T-helper 2 cell (primary cell): ENCODE measurements at regions not wholly inside any gene's neighbourhood (a gene's known extent, or its start where the extent isn't known, plus 50 kb on each side); places are given as distances from the start of the nearest gene placed in this dataset.
A peak's percentile ranks its signal among the peaks of the same experiment; 100 is the strongest.
"Not testable (repeated sequence)": the region's sequence is repeated elsewhere in the genome, so short reads cannot be mapped to it uniquely, and the experiment has no call there.

Experiments
- DNase-seq, 5 experiments: peaks; one replicate each; pipeline versions ENCODE4 v3.0.0 to v3.0.0-alpha.2; 2012 to 2022

- DNase-seq = not testable (repeated sequence)
Measured at GRCh38 chr17:15802917-15803316, 70.8 kb downstream of the TBC1D26 start.

DNA sequence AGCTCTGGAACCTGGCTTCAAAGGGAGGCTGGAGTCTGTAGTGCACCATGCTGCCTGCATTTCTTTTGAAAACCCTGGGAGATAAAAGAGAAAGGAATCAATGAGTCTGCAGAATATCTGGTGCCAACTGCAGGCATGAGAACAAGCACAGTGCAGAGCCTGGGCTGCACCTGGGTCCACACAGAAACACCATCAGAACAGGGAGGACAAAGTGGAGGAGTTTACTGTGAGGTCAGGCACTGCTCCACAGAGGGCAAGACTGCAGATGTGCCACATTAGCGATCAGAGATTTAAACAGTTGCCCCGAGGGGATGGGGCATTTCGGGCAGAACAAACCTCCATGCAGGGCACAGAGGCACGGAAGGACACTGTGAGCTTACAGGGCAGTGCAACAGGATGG is 74.7 kb downstream of the TBC1D26 start:
- not testable (repeated sequence) for DNase-seq

- DNase-seq = not testable (repeated sequence)
Measured at GRCh38 chr17:15813388-15813787, 81.3 kb downstream of the TBC1D26 start.

- not testable (repeated sequence) for DNase-seq
Measured at GRCh38 chr17:15814003-15814402, 81.9 kb downstream of the TBC1D26 start.

GRCh38 chr17:15817861-15818260 is 85.8 kb downstream of the TBC1D26 start:
- DNase-seq = not testable (repeated sequence)

- not testable (repeated sequence) for DNase-seq
Measured at GRCh38 chr17:15822280-15822679, 90.2 kb downstream of the TBC1D26 start.

GRCh38 chr17:15828727-15829314 is 96.7 kb downstream of the TBC1D26 start:
- peak; percentile 18 to 70 (median 46) for DNase-seq

GRCh38 chr17:15830221-15830620 is 98.1 kb downstream of the TBC1D26 start:
- DNase-seq = not testable (repeated sequence)

DNA sequence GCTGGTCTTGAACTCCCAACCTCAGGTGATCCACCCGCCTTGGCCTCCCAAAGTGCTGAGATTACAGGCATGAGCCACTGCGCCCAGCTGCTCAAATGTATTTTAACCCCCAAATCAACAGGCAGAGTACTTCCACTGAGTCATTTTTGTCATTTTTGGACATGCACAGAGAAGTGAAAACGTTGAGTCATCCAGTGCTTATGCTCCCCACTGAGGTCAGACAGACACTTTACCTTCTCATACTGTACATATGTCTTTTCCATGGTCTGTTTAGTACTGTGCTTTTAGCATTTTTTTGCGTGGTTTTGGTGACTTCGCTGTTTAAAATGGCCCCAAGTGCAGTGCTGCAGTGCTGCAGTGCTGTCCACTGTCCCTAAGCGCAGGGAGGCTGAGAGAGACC is 99.1 kb downstream of the TBC1D26 start:
- DNase-seq = peak in 1 of 5 experiments; percentile 87

DNA sequence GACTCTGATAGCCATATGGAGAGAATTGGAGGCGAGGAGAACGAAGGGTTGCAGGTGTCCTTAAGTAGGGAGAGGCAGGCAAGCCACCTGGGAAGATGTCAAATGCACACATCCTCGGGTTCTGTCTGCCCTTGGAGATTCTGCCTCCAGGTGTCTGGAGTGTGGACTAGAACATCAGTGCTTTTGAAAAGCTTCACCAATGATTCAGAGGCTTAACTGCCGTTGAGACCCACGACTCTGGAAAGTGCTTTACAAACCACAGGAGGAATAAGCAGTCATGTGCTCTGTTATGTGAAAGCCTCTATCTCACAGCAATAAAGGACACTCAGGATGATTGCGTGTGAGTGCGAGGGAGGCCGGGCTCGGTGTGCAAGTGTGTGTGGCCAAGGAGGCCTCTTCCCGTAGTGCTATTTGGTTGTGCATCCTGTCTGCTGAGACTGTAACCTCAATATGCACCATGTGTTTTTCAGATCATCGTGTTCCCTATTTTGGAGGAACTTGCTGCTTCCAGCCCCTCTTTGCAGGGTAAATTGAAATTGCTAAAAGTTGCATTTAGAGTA is 100.9 kb downstream of the TBC1D26 start:
- DNase-seq = peak in 1 of 5 experiments; percentile 76

- DNase-seq = not testable (repeated sequence)
Measured at GRCh38 chr17:15833890-15834289, 101.8 kb downstream of the TBC1D26 start.

GRCh38 chr17:15835481-15835880 is 103.4 kb downstream of the TBC1D26 start:
- not testable (repeated sequence) for DNase-seq

GRCh38 chr17:15836249-15836982 is 104.3 kb downstream of the TBC1D26 start:
- not testable (repeated sequence) for DNase-seq

DNA sequence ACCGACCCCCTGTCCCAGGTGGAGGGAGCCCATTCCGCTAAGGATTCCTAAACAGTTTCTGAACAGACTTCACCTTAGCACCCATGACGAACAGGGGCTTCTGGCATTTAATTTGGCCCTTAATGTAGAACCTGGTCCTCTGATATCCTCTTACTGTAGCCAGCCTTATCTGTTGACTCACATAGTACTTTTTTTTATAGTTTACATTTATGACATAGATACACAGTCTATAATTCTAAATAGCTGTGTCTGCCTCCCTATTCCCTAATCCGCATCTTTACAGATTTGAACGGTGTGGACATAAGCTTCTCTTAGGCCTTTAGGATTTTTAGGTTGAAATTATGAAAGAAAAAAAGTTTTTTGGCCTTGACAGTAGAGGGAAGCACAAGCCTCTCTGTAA is 104.9 kb downstream of the TBC1D26 start:
- not testable (repeated sequence) for DNase-seq

GRCh38 chr17:15847447-15848229 is 97.3 kb upstream of the ADORA2B start:
- not testable (repeated sequence) for DNase-seq

DNA sequence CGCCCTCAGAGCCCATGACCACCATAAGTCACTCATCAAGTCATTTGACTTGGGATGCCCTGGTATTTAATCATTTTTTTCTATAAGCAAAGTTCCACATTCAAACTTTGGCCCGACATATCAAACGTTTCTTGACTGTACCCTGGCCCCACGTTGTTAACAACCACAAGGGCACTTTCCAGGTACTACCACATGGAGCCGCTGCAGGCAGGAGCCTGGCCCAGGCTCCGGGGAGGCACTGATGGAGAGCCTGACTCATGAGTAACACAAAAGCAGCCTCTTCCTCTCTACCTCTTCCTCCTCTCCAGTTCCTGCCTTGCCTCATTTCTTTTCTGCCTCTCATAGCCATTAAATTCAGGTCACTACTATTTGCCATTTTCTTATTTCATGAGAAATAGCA is 95.9 kb upstream of the ADORA2B start:
- peak in 3 of 5 experiments; percentile 5 to 74 (median 46) for DNase-seq

- not testable (repeated sequence) for DNase-seq
Measured at GRCh38 chr17:15850071-15850470, 94.9 kb upstream of the ADORA2B start.

- DNase-seq = not testable (repeated sequence)
Measured at GRCh38 chr17:15850687-15851086, 94.2 kb upstream of the ADORA2B start.

GRCh38 chr17:15852863-15853262 is 92.1 kb upstream of the ADORA2B start:
- DNase-seq = not testable (repeated sequence)

DNA sequence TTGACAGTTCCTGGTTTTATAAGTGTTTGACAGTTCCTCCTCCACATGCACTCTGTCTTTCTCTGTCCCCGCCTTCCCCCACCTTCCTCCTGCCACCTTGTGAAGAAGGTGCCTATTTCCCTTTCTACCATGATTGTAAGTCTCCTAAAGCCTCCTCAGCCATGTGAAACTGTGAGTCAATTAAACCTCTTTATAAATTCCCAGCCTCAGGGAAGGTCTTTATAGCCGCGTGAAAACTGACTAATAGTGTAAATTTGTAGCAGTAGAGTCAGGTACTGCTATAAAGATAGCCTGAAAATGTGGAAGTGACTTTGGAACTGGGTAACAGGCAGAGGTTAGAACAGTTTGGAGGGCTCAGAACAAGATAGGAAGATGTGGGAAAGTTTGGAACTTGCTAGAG is 88.7 kb upstream of the ADORA2B start:
- DNase-seq = not testable (repeated sequence)

- not testable (repeated sequence) for DNase-seq
Measured at GRCh38 chr17:15856745-15857144, 88.2 kb upstream of the ADORA2B start.

GRCh38 chr17:15858082-15858481 is 86.8 kb upstream of the ADORA2B start:
- not testable (repeated sequence) for DNase-seq

GRCh38 chr17:15860774-15861173 is 84.2 kb upstream of the ADORA2B start:
- not testable (repeated sequence) for DNase-seq
